Activated naive CD4-positive, alpha-beta T cell treated with anti-CD3 and anti-CD28 coated beads, Interleukin-2, amount 50 U/mL, for 72 hours (primary cell): ENCODE measurements at regions not wholly inside any gene's neighbourhood (a gene's known extent, or its start where the extent isn't known, plus 50 kb on each side); places are given as distances from the start of the nearest gene placed in this dataset.

ENCODE experiments used
- ATAC-seq, 2 donors: fragments of 150-1000 bp; cut with Tn5 transposase; 2 replicates each; pipeline ENCODE4 v1.10.0; 2021; ENCODE audit warnings: mild to moderate bottlenecking in 2 of 2, moderate library complexity in 2 of 2
- DNase-seq, 2 donors: peaks; one replicate each; pipeline ENCODE4 v3.0.0; 2021 to 2022; ENCODE audit warnings: low spot score in 2 of 2
- H3K27ac Mint-ChIP-seq, 2 donors: one replicate each; pipeline ENCODE4 v1.8.0; 2022; ENCODE audit warnings: mild to moderate bottlenecking in 2 of 2, mixed read lengths in 2 of 2
- H3K36me3 Mint-ChIP-seq, 2 donors: one replicate each; pipeline ENCODE4 v1.8.0; 2022; ENCODE audit warnings: mixed read lengths in 2 of 2
- H3K9me3 Mint-ChIP-seq, 2 donors: one replicate each; pipeline ENCODE4 v1.8.0; 2022; ENCODE audit warnings: mixed read lengths in 2 of 2

DNA sequence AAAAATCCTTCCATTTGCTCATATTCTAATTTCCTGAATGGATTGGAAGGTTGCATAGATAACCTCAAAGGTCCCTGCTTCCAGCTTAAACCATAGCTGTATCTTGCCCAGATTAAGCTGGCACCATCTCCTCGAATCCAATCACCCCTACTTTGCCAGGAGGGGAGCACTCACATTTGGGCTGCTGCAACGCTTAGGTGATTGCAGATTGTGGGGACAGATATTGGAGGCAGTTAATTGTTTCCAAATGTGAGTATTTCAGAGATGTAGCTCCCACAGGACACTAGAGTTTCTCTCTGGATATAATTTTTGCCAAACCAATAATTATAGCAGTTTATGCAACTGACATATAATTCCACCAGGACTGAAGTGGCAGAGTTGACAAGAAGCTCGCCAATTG, 53.5 kb upstream of the ACSL1 start:
- no peak overlapping the region for H3K27ac Mint-ChIP-seq
- DNase-seq (no peak), ATAC-seq (no peak)
- no peaks in the 10 kb centered on the region for H3K9me3 Mint-ChIP-seq
- no peaks in the 10 kb centered on the region for H3K36me3 Mint-ChIP-seq

DNA sequence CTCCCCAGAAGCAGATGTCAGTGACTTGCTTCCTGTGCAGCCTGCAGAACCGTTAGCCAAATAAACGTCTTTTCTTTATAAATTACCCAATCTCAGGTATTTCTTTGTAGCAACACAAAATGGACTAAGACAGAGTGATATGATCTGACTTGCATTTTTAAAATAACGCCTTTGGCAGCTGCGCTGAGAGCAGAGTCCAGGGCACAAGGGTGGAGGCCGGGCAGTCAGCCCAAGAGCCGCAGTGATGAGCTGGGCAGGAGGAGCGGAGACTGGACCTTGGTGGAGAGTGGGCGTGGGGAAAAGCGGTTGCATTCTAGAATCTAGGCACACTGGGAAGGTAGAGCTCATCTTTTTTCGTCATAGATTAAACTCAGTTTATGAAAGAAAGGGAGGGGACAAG, 56.5 kb upstream of the ACSL1 start:
- DNase-seq, result no peak
- no peak for ATAC-seq
- H3K36me3 Mint-ChIP-seq, result no peaks in the 10 kb centered on the region
- no peaks in the 10 kb centered on the region for H3K9me3 Mint-ChIP-seq
- H3K27ac Mint-ChIP-seq, result no peak overlapping the region

DNA sequence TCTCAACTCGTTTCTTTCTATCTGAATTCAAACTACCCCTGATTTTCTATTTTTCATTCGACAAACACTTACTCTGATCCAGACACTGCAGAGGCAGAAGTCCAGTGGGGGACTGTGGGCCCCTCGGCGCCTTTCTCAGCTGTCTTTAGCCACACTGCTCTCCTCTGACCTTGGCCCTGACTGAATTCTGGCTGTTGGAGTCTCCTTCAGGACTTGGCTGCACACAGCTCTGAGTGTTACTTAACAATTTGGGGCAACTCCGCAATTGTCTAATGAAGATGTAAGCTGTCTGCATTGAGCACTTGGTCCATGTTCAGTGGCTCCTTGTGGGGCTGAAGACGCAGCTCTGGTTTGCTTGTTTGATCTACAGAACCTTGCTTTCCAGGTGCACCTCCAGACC, 57.3 kb upstream of the ACSL1 start:
- no peak for ATAC-seq
- no peaks in the 10 kb centered on the region for H3K9me3 Mint-ChIP-seq
- no peak overlapping the region for H3K27ac Mint-ChIP-seq
- no peaks in the 10 kb centered on the region for H3K36me3 Mint-ChIP-seq
- DNase-seq, result no peak

DNA sequence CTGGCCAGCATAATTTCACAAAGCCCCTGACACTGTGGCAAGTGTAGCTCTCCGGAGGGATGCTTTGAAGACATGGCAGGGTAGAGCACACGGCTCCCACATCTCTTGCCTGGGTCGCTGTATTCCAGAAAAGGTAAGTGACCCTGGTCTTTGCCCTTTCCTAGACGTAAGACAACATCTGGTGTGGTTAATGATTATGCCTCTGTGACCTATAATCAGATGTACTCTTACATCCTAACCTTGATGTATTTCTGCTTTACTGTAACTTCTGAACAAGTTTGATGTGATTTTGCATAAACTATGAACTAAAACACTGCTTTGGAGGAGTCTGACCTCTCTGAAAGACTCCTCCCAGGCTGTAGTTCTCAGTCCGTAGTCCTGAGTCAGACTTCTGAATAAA, 59.1 kb upstream of the ACSL1 start:
- H3K36me3 Mint-ChIP-seq, result no peaks in the 10 kb centered on the region
- no peak for ATAC-seq
- no peak for DNase-seq
- no peak overlapping the region for H3K27ac Mint-ChIP-seq
- no peaks in the 10 kb centered on the region for H3K9me3 Mint-ChIP-seq

DNA sequence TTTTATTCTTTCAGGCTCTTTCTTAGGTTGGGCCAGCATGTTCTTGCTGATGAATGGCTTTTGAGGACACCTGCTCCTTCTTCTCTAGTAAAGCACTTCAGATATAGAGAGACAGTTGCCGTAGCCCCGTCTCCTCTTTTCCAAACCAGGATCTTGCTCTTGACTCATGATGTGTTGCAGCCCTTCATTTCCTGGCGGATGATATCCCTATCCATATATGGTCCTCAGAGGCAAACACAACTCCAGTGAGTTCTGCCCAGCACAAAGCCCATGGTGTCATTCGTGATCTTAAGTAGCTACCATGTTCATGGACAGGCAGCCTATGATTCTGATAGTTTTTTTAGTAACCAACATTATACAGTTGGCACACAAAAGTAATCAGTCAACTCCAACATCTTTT, 59.8 kb upstream of the ACSL1 start:
- DNase-seq (no peak), ATAC-seq (no peak)
- Mint-ChIP-seq H3K36me3 (no peaks in the 10 kb centered on the region), H3K27ac (no peak overlapping the region), H3K9me3 (no peaks in the 10 kb centered on the region)

DNA sequence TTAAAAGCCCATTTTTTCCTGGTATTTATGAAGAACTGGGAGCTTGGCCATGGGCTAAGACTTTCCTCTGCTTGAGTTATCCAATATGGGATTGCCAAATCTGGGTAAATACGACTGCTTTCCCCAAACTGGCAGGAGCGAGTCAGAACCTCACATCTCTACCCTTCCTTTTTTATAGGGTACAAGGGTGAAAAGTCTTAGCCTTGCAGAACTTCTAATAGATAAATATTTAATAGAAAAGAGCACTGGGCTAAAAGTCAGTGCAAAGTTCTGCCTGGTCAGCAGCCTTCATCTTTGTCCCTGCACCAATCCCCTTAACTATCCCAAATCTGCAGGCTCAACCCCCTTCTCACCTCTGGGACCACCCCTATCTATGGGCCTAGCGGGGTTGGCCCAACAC, 61.6 kb upstream of the ACSL1 start:
- no peak for DNase-seq
- no peaks in the 10 kb centered on the region for H3K9me3 Mint-ChIP-seq

DNA sequence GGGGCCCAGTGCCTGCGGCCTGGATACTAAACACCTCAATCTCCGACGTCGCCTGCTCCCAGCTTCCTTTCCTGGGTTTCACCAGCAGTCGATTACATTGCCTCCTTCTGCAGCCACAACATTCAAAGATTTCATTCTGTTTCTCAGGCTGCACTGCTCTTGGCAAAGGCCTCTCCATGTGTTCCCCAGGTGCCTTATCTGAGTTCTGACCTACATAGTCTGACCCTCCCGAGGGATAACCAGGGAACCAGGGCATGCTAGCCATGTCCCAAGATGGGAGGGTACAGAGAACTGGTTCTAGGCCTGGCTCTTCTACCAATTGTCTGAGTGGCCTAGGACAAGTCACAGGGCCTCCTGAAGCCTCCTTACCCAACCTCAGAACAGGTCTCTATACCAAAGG, 62.2 kb upstream of the ACSL1 start:
- H3K36me3 Mint-ChIP-seq, result no peaks in the 10 kb centered on the region
- DNase-seq (no peak), ATAC-seq (no peak)
- no peaks in the 10 kb centered on the region for H3K9me3 Mint-ChIP-seq
- no peak overlapping the region for H3K27ac Mint-ChIP-seq

More for the DNA sequence above, 61.6 kb upstream of the ACSL1 start:
- Mint-ChIP-seq H3K36me3 (no peaks in the 10 kb centered on the region), H3K27ac (no peak overlapping the region)
- no peak for ATAC-seq

DNA sequence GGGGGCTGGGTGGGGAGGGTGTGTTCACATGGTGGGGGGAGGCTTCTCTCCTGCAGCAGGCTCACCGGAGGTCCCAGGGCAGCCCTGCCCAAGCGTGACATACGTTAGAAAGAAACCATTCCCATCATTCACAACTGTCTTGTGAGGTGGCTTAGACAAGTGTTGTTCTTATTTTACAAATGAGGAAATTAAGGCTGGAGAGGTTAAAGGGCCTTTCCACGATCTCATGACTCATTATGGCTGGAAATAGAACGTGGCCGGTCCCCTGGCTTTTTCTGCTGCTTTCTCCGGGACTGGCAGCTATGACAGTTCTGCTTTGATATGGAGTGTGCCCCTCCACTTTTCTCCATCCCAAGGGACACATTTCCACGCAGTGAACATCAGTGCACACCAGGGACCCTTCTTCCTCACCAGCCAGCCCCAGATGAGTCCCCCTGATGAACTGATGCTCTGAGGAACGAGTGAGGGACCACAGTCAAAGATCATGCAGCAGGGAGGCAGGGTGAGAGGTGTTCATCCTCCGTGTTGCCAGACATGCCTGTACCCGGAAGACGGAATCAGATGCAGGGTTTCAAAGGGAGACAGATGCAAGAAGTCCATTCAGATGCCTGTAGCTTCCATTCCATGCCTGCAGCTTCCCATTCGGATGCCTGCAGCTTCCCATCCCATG, 64.0 kb upstream of the ACSL1 start:
- H3K27ac Mint-ChIP-seq, result no peak overlapping the region
- DNase-seq, result no peak
- no peak for ATAC-seq
- no peaks in the 10 kb centered on the region for H3K9me3 Mint-ChIP-seq
- H3K36me3 Mint-ChIP-seq, result no peaks in the 10 kb centered on the region

DNA sequence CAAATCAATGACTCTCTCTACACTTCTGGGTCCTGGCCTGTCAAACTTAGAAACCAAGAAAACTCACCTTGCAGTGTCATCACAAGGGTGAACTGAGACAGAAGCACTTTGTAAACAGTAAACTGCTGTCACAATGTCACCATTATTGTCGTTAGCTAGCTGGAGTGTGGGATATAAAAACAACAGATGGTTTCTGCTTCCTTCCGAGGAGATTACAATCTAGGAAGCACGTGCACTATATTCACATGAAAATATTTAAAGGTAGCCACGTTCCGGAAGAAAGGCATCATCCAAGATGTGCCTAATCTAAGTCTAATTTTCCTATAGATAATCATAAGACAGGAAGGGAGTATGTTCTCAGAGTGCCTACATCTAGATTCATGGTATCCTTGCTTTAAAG, 64.7 kb upstream of the ACSL1 start:
- no peaks in the 10 kb centered on the region for H3K9me3 Mint-ChIP-seq
- no peaks in the 10 kb centered on the region for H3K36me3 Mint-ChIP-seq
- DNase-seq (no peak), ATAC-seq (no peak)
- no peak overlapping the region for H3K27ac Mint-ChIP-seq

DNA sequence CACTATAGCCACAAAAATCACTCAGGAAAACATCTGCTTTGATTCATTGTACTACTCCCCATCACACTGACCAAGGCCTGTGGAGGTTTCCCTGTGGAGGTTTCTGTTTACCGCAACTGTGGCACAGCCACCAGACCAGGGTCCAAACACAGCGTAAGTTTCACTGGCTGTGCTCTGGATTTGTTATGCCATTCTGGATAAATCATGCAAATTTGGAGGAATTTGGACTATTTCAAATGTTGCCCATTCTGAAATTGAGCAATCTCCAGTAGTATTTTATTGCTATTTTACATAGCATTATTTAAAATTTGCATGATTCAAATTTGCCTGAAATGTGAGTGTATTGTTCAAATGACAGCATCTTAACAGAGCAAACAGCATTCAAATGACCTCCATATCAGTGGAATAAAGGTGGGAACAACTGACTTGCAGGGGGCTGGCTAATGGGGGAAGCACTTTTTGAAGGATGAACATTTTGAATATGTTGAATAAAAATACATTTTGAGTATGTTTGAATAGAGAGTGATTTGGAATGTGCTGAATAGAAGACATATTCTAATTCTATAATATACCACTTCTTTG, 66.1 kb upstream of the ACSL1 start:
- Mint-ChIP-seq H3K27ac (no peak overlapping the region), H3K9me3 (no peaks in the 10 kb centered on the region), H3K36me3 (no peaks in the 10 kb centered on the region)
- no peak for DNase-seq
- no peak for ATAC-seq

DNA sequence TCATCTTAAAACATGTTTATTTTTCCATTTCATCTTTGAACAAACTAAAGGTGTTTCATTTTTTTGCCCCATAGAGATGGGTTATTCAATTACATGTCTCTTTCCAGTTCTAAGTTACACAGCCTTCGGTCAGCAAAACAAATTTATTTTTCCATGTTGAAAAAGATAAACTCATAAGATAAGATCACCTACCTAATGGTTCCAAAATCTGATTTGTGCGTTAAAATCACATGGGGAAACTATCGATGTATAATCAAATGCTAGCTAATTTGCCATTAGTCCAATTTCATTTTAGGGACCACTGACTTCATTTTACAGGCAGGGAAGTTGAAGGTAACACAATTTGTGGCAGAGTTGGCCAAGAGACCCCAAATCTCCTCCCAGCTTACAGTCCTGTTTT, 67.2 kb upstream of the ACSL1 start:
- DNase-seq, result no peak
- Mint-ChIP-seq H3K9me3 (no peaks in the 10 kb centered on the region), H3K27ac (no peak overlapping the region), H3K36me3 (no peaks in the 10 kb centered on the region)
- no peak for ATAC-seq

DNA sequence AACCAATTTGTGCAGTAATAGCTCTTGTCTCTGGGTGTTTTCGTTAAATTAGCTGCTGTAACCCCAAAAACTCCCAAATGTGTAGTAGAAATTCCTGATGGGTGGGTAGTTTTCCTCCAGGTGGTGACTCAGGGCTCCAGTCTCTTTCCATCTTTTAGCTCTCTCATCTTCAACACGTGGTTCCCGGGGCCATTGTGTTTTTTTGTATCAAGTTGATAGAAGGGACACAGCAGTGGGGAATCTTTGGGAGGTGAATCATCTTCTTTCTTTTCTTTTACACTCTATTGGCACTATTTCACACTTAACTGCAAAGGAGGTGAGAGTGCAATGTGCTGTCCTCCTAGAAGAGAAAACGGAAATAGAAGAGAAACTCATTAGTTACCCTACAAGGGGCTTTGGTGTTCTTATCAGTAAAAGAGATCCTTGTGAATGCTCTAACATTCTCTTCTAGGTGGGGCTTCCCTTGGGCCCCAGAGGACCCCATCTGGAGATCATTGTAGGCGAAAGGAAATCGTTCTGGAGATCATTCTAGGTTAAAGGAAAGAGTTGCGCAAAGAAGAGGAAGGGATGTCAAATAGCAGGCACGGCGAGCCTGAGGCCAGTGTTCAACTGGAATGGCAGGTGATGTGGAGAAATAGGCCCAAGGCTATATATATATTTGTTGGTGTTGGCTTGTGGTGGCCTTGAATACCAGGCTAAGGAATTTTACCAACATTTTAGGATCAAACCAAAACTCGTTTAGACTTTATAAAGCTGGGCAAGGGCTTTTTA, 68.2 kb upstream of the ACSL1 start:
- ATAC-seq, result no peak
- DNase-seq, result no peak
- H3K36me3 Mint-ChIP-seq, result no peaks in the 10 kb centered on the region
- no peak overlapping the region for H3K27ac Mint-ChIP-seq
- H3K9me3 Mint-ChIP-seq, result no peaks in the 10 kb centered on the region

DNA sequence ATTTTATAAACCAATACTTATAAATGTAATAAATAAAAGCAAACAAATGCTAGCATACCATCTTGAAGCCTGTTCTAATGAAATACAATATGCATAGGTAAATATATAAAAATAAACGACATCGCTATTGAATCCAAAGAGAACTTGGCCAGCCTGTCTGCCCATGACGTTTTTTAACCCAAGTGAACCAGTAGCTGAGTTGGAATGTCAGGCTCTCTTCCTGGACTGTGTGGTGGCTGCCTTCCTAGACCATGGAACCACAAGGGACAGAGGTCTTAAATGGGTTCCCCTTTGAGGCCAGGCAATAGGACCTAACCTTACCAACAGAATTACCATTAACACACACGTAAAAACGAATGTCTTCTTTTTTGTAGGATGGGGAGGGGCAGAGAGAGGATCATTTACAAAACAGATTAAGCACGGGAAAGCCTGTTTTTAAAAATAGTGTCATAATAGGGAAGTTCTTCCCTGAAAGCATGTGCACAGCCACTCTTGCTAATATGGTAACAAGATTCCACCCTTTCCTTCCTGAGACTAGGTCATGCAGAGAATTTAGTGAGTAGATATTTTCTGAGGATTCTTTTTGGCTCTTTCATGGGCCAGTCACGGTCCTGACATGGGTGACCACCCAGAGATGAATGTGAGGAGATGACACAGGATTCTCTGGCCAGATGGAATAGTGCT, 69.4 kb upstream of the ACSL1 start:
- no peaks in the 10 kb centered on the region for H3K36me3 Mint-ChIP-seq
- DNase-seq (no peak), ATAC-seq (no peak)
- H3K9me3 Mint-ChIP-seq, result no peaks in the 10 kb centered on the region
- H3K27ac Mint-ChIP-seq, result no peak overlapping the region

DNA sequence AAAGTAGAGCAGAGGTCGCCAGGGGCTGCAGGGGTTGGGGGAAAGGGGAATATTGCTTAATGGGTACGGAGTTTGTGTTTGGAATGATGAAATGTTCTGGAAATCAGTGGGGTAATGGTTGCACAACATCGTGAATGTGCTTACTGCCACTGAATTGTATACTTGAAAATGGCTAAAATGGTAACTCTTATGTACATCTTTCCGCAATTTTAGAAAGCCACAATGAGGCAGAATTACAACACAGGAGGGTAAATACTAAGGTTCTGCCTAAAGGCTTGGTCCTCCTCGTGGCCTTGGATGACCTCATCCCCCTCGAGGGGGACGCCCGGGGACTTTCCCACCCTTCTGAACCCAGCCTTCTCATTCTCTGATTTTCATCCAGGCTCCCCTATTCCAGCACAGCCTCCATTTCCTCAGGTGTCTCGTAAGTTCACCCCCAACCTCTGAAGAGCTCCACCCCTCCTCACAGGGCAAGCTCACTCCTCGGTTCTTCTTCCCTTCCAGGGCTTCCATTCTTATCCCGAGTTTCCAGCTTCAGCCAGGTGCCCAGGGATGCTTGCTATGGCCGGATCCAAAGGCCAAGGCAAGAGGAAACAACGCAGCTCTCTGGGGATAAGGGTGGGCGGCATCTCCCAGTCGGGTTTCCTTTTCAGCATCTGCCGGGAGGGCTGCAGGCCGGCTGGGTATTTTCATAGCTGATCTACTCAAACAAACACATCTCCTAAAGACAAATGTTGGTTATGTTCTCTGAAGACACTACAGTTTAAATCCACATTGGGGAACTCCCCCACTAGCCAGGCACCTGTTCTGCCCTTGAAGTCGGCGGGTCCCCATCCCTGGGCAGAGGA, 71.3 kb upstream of the ACSL1 start:
- no peak for ATAC-seq
- Mint-ChIP-seq H3K36me3 (no peaks in the 10 kb centered on the region), H3K9me3 (no peaks in the 10 kb centered on the region), H3K27ac (no peak overlapping the region)
- no peak for DNase-seq

DNA sequence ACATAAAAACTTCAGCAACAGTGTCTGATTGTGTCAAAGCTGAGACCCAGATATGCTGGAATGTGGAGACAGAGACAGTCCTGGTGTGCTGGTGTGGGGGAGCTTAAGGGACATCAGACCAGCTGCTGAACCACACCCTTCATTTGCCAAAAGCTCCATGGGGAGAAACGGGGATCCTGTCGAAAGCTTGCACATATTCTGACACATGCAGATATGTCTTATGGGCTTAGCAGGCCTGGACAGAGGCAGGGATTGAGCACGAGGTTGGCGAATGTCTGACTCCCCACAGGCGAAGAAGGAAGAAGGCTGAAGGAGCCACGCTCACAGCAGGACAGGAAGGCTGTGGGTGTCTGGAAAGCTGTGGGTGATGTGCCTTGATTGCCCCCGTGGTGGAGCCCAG, 72.1 kb upstream of the ACSL1 start:
- Mint-ChIP-seq H3K36me3 (no peaks in the 10 kb centered on the region), H3K27ac (no peak overlapping the region)

DNA sequence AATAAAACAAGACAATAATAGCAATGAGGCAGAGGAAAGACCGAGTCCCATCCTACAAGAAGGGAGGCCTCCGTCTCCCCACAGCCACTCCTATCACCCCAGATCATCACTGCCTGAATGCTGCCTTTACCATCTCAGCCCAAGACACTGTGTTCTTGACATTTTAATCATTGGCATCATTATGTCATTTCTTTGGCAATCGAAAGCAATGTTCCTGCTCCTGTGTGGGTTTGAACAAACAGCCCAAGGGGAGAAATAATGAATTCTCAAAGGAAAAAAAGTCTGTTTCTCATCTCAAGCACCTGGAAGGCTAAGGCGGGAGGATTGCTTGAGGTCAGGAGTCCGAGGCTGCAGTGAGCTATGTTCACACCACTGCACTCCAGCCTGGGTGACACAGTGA, 73.0 kb upstream of the ACSL1 start:
- no peak for ATAC-seq
- Mint-ChIP-seq H3K9me3 (no peaks in the 10 kb centered on the region), H3K36me3 (no peaks in the 10 kb centered on the region), H3K27ac (peak overlapping the region in 1 of 2 donors; percentile 16)
- DNase-seq, result no peak

More for the DNA sequence above, 72.1 kb upstream of the ACSL1 start:
- no peaks in the 10 kb centered on the region for H3K9me3 Mint-ChIP-seq
- DNase-seq (no peak), ATAC-seq (no peak)
